ENCODE measurements at regions not wholly inside any gene's neighbourhood (a gene's known extent, or its start where the extent isn't known, plus 50 kb on each side); places are given as distances from the start of the nearest gene placed in this dataset.

GRCh38 chr15:77822631-77823230 lies 190.0 kb upstream of the LINGO1 start:
- no peak for DNase-seq (ENCODE audit: low read depth in 2 of 2)

- DNase-seq (ENCODE audit: low read depth in 2 of 2): no peak
Measured at GRCh38 chr15:77821959-77822256, 189.2 kb upstream of the LINGO1 start.

- DNase-seq (ENCODE audit: low read depth in 2 of 2): peak; percentile 43 to 69
Measured at GRCh38 chr15:77821188-77821958, 188.7 kb upstream of the LINGO1 start.

GRCh38 chr15:77819851-77820728 lies 187.4 kb upstream of the LINGO1 start:
- DNase-seq (ENCODE audit: low read depth in 2 of 2): peak in 1 of 2 donors; percentile 20

- no peak for DNase-seq (ENCODE audit: low read depth in 2 of 2)
Measured at GRCh38 chr15:77819048-77819850, 186.5 kb upstream of the LINGO1 start.

- DNase-seq (ENCODE audit: low read depth in 2 of 2): no peak
Measured at GRCh38 chr15:77818484-77819047, 185.9 kb upstream of the LINGO1 start.

- no peak for DNase-seq (ENCODE audit: low read depth in 2 of 2)
Measured at GRCh38 chr15:77817434-77817833, 184.7 kb upstream of the LINGO1 start.

GRCh38 chr15:77816983-77817382 lies 184.3 kb upstream of the LINGO1 start:
- DNase-seq (ENCODE audit: low read depth in 2 of 2): no peak

GRCh38 chr15:77815015-77815414 lies 182.3 kb upstream of the LINGO1 start:
- no peak for DNase-seq (ENCODE audit: low read depth in 2 of 2)

- no peak for DNase-seq (ENCODE audit: low read depth in 2 of 2)
Measured at GRCh38 chr15:77812664-77813063, 180.0 kb upstream of the LINGO1 start.

- no peak for DNase-seq (ENCODE audit: low read depth in 2 of 2)
Measured at GRCh38 chr15:77811270-77811669, 178.6 kb upstream of the LINGO1 start.

GRCh38 chr15:77810130-77810571 lies 177.4 kb upstream of the LINGO1 start:
- no peak for DNase-seq (ENCODE audit: low read depth in 2 of 2)

- DNase-seq (ENCODE audit: low read depth in 2 of 2): no peak
Measured at GRCh38 chr15:77808581-77809177, 176.0 kb upstream of the LINGO1 start.

GRCh38 chr15:77808075-77808474 lies 175.4 kb upstream of the LINGO1 start:
- no peak for DNase-seq (ENCODE audit: low read depth in 2 of 2)

- no peak for DNase-seq (ENCODE audit: low read depth in 2 of 2)
Measured at GRCh38 chr15:77807611-77808010, 174.9 kb upstream of the LINGO1 start.

GRCh38 chr15:77807115-77807514 lies 174.4 kb upstream of the LINGO1 start:
- no peak for DNase-seq (ENCODE audit: low read depth in 2 of 2)

GRCh38 chr15:77804210-77804609 lies 171.5 kb upstream of the LINGO1 start:
- no peak for DNase-seq (ENCODE audit: low read depth in 2 of 2)

- DNase-seq (ENCODE audit: low read depth in 2 of 2): no peak
Measured at GRCh38 chr15:77803487-77803886, 170.8 kb upstream of the LINGO1 start.

GRCh38 chr15:77800305-77800704 lies 167.6 kb upstream of the LINGO1 start:
- no peak for DNase-seq (ENCODE audit: low read depth in 2 of 2)

GRCh38 chr15:77798847-77799246 lies 166.1 kb upstream of the LINGO1 start:
- DNase-seq (ENCODE audit: low read depth in 2 of 2): no peak
